Large intestine (tissue), 3 donors: ENCODE measurements at regions not wholly inside any gene's neighbourhood (a gene's known extent, or its start where the extent isn't known, plus 50 kb on each side); places are given as distances from the start of the nearest gene placed in this dataset.

ENCODE experiments used
- DNase-seq, 2 donors: peaks; one replicate each; pipeline versions ENCODE4 v3.0.0 to v3.0.0-alpha.2; 2013
- H3K27ac ChIP-seq: one replicate; pipeline ENCODE4 v1.5.1; 2013; ENCODE audit warnings: low read length
- H3K27me3 ChIP-seq: 2 replicates; pipeline ENCODE4 v1.6.1; 2013; ENCODE audit warnings: low read length; ENCODE audit not compliant: control insufficient read depth, insufficient read depth
- H3K36me3 ChIP-seq: 2 replicates; pipeline ENCODE4 v1.6.1; 2013; ENCODE audit warnings: low read length; ENCODE audit not compliant: control insufficient read depth, insufficient read depth
- H3K4me1 ChIP-seq: one replicate; pipeline ENCODE4 v1.6.1; 2013; ENCODE audit warnings: low read length; ENCODE audit not compliant: control insufficient read depth, insufficient read depth
- H3K4me3 ChIP-seq: one replicate; pipeline ENCODE4 v1.5.1; 2013; ENCODE audit warnings: low read length
- H3K9me3 ChIP-seq: one replicate; pipeline ENCODE4 v1.6.1; 2013; ENCODE audit warnings: mild to moderate bottlenecking, low read depth, low read length, moderate library complexity; ENCODE audit not compliant: control insufficient read depth
- WGBS: methylation state at CpG from one replicate; pipeline ENCODE4 v1.1.5; 2013; ENCODE audit warnings: low lambda C conversion rate; ENCODE audit not compliant: insufficient coverage; 5-methylcytosine and 5-hydroxymethylcytosine counted together

DNA sequence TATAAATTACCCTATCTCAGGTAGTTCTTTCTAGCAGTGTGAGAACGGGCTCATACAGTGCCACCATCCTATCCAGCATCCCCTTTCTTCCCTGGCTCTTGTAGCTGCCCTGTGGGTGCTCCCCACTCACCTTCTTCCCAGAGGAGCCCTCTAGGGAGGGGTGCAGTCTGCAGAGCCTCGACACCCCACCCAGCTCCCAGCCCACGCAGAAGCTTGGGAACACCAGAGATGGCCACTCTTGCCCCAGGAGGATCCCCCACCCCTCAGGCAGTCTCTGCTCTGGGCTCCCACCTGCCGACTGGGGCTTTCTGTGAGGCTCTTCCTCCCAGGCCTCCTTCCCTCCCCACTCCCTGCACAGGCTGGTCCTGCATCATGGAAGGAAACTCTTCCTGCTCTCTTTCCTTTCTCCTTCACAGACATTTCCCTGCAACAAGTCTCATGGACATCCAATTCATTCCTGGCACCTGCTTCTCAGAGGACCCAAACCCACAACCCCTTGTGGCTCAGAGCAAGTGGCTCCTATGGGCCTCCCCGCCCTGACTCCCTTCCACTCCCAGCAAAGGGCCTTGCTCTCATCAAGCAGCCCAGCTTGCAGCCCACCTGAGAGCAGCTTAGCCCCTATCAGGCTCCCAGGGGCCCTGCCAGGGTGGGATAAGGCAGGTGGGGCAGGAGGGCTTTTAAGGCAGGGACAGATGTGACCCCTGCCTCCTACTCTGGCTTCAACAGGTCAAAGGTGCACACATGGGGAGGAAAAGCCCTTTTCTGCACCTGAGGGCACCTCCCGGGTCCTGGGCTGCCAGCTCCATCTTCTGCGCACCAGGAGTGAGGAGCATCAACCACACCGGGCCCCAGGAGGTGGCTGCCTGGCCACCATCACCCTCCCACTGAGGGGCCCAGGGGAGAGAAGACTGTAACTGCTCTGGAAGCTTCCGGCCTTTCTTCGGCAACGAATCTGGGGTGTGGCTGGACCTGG is 263.8 kb upstream of the TNRC6C start:
- DNase-seq, result no peak
- no peaks in the 10 kb centered on the region for H3K36me3 ChIP-seq
- no CpG with 5 or more reads among the region's 11 CpGs for WGBS
- no peak overlapping the region for H3K4me3 ChIP-seq
- peaks cover 63% of the 10 kb centered on the region for H3K27me3 ChIP-seq
- no peaks in the 10 kb centered on the region for H3K9me3 ChIP-seq
- H3K27ac ChIP-seq, result no peak overlapping the region
- H3K4me1 ChIP-seq, result no peaks in the 10 kb centered on the region

DNA sequence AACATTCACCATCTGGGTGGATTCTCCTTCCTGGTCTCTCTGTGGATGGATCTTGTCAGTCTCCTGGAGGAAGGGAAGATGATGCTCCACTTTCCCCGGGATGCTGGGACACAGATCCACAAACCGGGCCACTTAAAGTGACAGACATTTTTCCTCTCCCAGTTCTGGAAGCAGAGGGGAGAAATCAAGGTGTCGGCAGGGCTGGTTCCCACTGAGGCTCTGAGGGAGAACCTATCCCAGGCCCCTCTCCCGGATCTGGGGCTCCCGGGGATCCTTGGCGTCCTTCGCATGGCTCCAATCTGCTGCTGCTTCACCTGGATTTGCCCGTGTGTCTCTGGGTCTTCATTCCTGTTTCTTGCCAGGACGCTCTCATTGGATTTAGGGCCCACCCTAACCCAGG is 263.1 kb upstream of the TNRC6C start:
- no peak for DNase-seq
- Histone ChIP-seq H3K27ac (no peak overlapping the region), H3K9me3 (no peaks in the 10 kb centered on the region), H3K27me3 (peaks cover 64% of the 10 kb centered on the region), H3K36me3 (no peaks in the 10 kb centered on the region), H3K4me3 (no peak overlapping the region), H3K4me1 (no peaks in the 10 kb centered on the region)
- WGBS, result no CpG with 5 or more reads among the region's 9 CpGs

DNA sequence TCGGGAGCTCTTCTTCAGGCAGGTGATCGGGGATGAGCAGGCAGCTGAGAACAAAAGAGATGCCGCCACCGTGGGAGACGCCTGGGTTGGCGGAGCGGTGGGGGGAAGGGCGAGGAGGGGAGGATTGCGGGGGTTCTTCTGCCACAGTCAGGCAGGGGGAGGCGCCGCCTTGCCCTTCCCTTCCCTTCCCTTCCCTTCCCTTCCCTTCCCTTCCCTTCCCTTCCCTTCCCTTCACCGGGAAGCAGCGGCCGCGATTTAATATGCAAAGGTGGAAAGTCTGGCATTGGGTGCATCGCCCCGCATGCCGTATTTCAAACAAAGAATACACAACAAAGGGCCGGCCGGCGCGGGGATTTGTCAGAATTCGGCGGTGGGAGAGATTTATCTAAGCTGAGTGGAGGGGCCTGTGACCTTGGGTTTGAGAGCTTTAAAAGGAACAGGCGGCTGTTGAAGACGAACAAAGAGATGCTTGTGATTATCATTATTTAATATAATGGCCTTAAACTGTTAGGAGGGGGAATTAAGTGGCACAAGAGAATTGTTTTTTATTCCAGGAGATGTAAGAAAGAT is 262.3 kb upstream of the TNRC6C start:
- no CpG with 5 or more reads among the region's 26 CpGs for WGBS
- H3K4me3 ChIP-seq, result no peak overlapping the region
- no peak overlapping the region for H3K27ac ChIP-seq
- no peak for DNase-seq
- no peaks in the 10 kb centered on the region for H3K4me1 ChIP-seq
- peaks cover 60% of the 10 kb centered on the region for H3K27me3 ChIP-seq
- no peaks in the 10 kb centered on the region for H3K36me3 ChIP-seq
- H3K9me3 ChIP-seq, result no peaks in the 10 kb centered on the region

DNA sequence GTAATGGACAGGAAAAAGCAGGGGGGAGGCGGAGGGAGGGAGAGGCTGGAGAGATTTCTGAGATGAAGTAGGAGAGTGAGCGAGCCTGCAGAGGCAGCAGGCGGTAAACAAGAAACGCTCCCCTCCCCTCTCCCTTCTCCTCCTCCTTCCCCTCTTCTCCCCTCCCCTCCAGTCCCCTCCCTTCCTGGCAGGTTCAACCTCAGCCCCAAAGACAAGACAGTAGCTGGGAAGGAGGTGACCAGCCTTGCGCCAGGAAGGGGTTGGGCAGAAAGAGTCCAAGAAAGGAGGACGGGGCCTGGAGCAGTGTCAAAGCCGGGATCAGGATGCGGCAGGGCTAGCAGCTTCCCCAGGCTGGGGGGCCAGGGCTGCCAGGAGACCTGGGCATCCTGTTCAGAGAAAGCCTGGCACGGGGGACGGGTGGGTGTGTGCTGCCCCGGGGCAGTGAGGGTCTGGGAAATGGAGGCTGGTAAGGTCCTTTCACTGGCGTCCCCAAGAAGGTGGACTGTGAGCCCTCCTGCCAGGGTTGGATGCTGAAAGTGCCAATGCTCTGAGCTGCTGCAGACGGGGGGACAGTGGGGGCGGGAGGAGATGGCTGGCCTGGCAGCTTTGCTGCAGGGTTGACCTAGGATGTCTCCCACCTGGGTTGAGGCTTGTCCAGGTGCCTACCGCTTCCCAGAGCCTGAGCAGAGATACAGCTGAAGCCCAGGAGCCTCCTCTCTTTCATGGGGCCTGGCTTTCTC is 261.6 kb upstream of the TNRC6C start:
- Histone ChIP-seq H3K27me3 (peaks cover 55% of the 10 kb centered on the region), H3K27ac (no peak overlapping the region), H3K4me3 (no peak overlapping the region), H3K9me3 (no peaks in the 10 kb centered on the region), H3K36me3 (no peaks in the 10 kb centered on the region), H3K4me1 (no peaks in the 10 kb centered on the region)
- WGBS, result no CpG with 5 or more reads among the region's 15 CpGs
- DNase-seq, result no peak

DNA sequence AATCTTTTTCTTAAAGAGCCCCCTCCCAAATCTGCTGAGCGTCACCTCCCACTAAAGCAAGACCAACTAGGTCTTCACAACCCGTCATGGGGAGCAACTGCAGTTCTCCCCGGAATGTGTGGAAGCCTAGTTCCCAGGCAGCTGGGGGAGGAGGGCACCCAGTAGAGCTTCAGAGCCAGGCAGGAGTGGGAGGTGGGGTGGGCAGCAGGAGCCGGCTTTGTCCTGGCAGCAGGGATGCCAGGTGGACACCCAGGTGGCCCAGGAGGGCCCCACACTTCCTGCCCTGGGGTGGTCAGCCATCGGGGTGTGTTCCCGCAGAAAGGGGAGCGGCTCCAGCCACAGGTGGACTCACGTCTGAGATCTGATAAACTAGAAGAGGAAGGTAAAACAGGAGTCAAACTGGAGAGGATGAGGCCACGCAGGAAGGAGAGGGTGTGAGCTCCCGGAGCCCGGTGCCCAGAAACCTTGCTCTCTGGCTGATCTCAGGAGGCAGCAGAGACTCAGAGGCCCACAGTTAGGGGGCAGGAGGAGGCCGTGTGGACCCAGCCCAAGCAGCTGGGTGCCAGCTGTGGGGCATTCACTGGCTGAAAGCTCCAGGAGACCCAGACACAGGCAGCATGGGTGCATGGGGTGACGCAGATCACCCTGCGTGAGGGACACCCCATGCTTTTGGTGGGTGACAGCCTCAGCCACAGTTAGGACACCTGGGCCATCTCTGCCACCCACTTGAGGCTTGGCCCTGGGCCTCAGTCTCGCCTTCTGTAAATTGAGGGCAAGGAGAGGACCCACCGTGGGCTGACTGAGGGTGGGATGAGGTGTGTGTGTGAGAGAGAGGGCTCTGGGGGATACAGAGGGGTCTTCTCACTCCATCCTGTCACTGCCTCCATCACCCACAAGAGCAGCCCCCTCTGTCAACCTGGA is 260.8 kb upstream of the TNRC6C start:
- no peaks in the 10 kb centered on the region for H3K36me3 ChIP-seq
- no peak overlapping the region for H3K4me3 ChIP-seq
- no peak overlapping the region for H3K27ac ChIP-seq
- WGBS, result no CpG with 5 or more reads among the region's 16 CpGs
- peaks cover 55% of the 10 kb centered on the region for H3K27me3 ChIP-seq
- DNase-seq, result no peak
- H3K9me3 ChIP-seq, result peaks cover 3% of the 10 kb centered on the region
- no peaks in the 10 kb centered on the region for H3K4me1 ChIP-seq

DNA sequence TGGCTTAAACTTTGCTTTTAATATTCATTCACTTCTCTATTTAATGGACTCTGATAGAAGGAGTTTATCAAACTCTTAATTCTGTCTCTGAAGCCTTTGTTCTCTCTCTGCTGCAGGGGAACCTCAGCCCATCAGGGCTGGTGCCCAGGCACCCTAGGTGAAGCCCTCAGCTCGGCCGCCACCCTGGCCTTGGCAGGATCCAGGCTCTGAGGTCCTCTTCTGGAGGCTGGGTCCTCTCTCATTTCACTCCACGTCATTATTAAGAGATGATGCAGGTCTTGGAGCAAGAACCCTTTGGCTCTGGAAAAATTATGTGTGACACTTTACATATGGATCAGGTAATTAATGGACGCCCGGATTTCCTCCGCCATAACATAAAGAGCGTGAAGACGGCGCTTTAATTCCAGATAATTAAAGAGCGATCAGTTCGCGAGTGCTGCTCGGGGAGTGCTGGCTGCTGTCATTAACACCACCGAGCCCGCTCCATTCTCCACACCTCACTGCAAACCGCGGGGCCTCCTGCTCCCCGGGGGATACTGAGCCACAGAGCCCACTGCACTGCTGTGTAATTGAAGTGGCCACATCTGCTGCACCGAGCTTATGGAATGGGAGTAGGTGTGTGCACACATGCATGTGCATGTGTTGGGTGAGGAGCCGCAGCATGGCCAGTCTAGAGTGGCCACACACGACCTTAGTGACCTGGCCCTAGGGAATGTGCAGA is 259.4 kb upstream of the TNRC6C start:
- DNase-seq, result no peak
- peaks cover 53% of the 10 kb centered on the region for H3K27me3 ChIP-seq
- no CpG with 5 or more reads among the region's 21 CpGs for WGBS

DNA sequence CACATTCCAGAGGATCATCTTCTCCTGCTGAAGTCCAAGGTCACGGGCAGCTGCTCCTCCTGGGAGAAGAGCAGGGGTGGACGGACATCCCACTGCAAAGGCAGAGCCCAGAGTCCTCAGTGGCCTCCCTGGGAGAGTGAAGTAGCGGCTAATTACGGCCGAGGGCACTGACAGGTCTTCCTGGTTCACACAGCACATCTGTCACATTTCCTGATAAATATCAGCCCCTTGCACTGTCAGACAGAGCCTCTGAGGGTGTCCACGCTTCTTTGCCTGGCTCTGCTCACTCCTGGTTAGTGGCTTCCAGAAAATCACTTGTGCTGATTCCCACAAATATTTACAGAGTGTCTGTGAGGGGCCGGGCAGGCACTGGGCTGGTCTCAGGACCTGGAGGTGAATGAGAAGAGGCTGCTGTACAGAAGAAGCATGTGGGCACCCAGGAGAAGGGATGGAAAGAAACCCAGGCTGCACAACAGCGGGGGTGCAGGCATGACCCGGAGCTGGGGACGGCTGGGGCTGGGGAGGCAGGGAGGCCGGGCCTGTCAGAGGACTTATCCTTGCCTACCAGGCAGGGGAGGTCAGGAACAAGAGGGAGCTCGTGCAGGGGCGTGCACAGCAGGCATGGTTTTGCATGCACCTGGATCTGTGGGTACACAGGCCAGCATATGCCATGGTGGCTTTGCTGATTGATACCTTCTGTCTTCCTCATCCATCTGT is 258.2 kb upstream of the TNRC6C start:
- Histone ChIP-seq H3K27ac (no peak overlapping the region), H3K27me3 (peaks cover 42% of the 10 kb centered on the region), H3K4me3 (no peak overlapping the region), H3K36me3 (no peaks in the 10 kb centered on the region), H3K4me1 (no peaks in the 10 kb centered on the region), H3K9me3 (peaks cover 7% of the 10 kb centered on the region)
- DNase-seq, result no peak
- WGBS, result 20% methylated on average over 1 of the region's 13 CpGs

More for the DNA sequence above, 259.4 kb upstream of the TNRC6C start:
- H3K4me1 ChIP-seq, result no peaks in the 10 kb centered on the region
- peaks cover 3% of the 10 kb centered on the region for H3K9me3 ChIP-seq
- H3K4me3 ChIP-seq, result no peak overlapping the region
- H3K27ac ChIP-seq, result no peak overlapping the region
- no peaks in the 10 kb centered on the region for H3K36me3 ChIP-seq

DNA sequence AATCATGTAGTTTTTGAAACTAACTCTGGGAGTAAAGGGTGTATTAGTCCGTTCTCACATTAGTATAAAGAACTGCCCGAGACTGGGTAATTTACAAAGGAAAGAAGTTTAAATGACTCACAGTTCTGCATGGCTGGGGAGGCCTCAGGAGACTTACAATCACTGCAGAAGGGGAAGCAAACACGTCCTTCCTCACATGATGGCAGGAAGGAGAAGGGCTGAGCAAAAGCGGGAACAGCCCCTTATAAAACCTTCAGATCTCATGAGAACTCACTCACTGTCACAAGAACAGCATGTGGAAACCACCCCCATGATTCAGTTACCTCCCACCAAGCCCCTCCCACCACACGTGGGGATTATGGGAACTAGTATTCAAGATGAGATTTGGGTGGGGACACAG is 256.5 kb upstream of the TNRC6C start:
- no peaks in the 10 kb centered on the region for H3K36me3 ChIP-seq
- 80% methylated on average over 1 of the region's 5 CpGs for WGBS
- H3K4me1 ChIP-seq, result no peaks in the 10 kb centered on the region
- peaks cover 28% of the 10 kb centered on the region for H3K27me3 ChIP-seq
- no peak overlapping the region for H3K4me3 ChIP-seq
- no peak for DNase-seq
- H3K27ac ChIP-seq, result no peak overlapping the region
- peaks cover 7% of the 10 kb centered on the region for H3K9me3 ChIP-seq
